Panc1 (cell line): ENCODE measurements at regions not wholly inside any gene's neighbourhood (a gene's known extent, or its start where the extent isn't known, plus 50 kb on each side); places are given as distances from the start of the nearest gene placed in this dataset.

Source experiments
- CTCF ChIP-seq: fragments of 450-650 bp; IDR thresholded peaks from 2 replicates; pipeline ENCODE4 v1.5.1; 2017; ENCODE audit warnings: mild to moderate bottlenecking
- POLR2AphosphoS5 ChIP-seq: IDR thresholded peaks from 2 replicates; pipeline ENCODE4 v1.6.1; 2012; ENCODE audit warnings: mild to moderate bottlenecking, low read depth, low read length, moderate library complexity
- REST ChIP-seq, 2 experiments: IDR thresholded peaks; 2 replicates each; pipeline ENCODE4 v1.6.1; 2011 to 2012; ENCODE audit warnings: low read depth in 2 of 2, control low read depth in 1 of 2, low read length in 1 of 2, mild to moderate bottlenecking in 1 of 2, moderate library complexity in 1 of 2; ENCODE audit not compliant: insufficient read depth in 1 of 2

- TF ChIP-seq CTCF (no peak), POLR2AphosphoS5 (no peak), REST (IDR thresholded peaks at IDR 0.05; ENCODE audit: insufficient read depth in 1 of 2, low read depth in 2 of 2, low read length in 1 of 2) (no peak)
Measured at GRCh38 chr7:152527610-152528032, 91.8 kb upstream of the KMT2C start.
